ENCODE measurements at regions not wholly inside any gene's neighbourhood (a gene's known extent, or its start where the extent isn't known, plus 50 kb on each side); places are given as distances from the start of the nearest gene placed in this dataset.

GRCh38 chr20:7264137-7264536 is 496.7 kb downstream of the BMP2 start (continued):
- TF ChIP-seq REST (IDR thresholded peaks at IDR 0.05) = no peak
- TF ChIP-seq TAF1 (conservative IDR thresholded peaks at IDR 0.05) = no peak

- no peak for TF ChIP-seq CTCF (IDR thresholded peaks at IDR 0.05; ENCODE audit: low read depth, low read length, missing input control)
- DNase-seq (ENCODE audit: low spot score) = no peak
- H3K36me3 ChIP-seq (ENCODE audit: control insufficient read depth in 4 of 4, insufficient read depth in 3 of 4, low read depth in 1 of 4, low read length in 3 of 4) = no peaks in the 10 kb centered on the region
- WGBS = 76% methylated on average over 4 of the region's 4 CpGs
- no peak overlapping the region for H3K27ac ChIP-seq (ENCODE audit: low read depth in 1 of 2, low read length in 2 of 2)
- H3K4me3 ChIP-seq (ENCODE audit: low read depth in 1 of 3, low read length in 3 of 3) = no peak overlapping the region
- H3K4me1 ChIP-seq (ENCODE audit: control insufficient read depth in 4 of 4, insufficient read depth in 4 of 4, low read length in 3 of 4) = peaks cover 0 to under 1% (median 0%) of the 10 kb centered on the region in 4 donors
- H3K27me3 ChIP-seq (ENCODE audit: control insufficient read depth in 4 of 4, insufficient read depth in 4 of 4, low read length in 3 of 4) = no peaks in the 10 kb centered on the region
- H3K9ac ChIP-seq (ENCODE audit: low read depth in 1 of 2, low read length in 2 of 2) = no peak overlapping the region
- H3K9me3 ChIP-seq (ENCODE audit: control insufficient read depth in 4 of 4, low read length in 3 of 4) = no peaks in the 10 kb centered on the region
Observed at GRCh38 chr20:7269452-7269851, 502.0 kb downstream of the BMP2 start.

- whole genome bisulfite sequencing = 49% methylated on average over 1 of the region's 1 CpG
- Histone ChIP-seq H3K9ac (ENCODE audit: low read depth in 1 of 2, low read length in 2 of 2) (no peak overlapping the region), H3K27me3 (ENCODE audit: control insufficient read depth in 4 of 4, insufficient read depth in 4 of 4, low read length in 3 of 4) (no peaks in the 10 kb centered on the region), H3K27ac (ENCODE audit: low read depth in 1 of 2, low read length in 2 of 2) (no peak overlapping the region), H3K9me3 (ENCODE audit: control insufficient read depth in 4 of 4, low read length in 3 of 4) (no peaks in the 10 kb centered on the region), H3K4me3 (ENCODE audit: low read depth in 1 of 3, low read length in 3 of 3) (no peak overlapping the region), H3K4me1 (ENCODE audit: control insufficient read depth in 4 of 4, insufficient read depth in 4 of 4, low read length in 3 of 4) (no peaks in the 10 kb centered on the region), H3K36me3 (ENCODE audit: control insufficient read depth in 4 of 4, insufficient read depth in 3 of 4, low read depth in 1 of 4, low read length in 3 of 4) (no peaks in the 10 kb centered on the region)
- no peak for DNase-seq (ENCODE audit: low spot score)
- TF ChIP-seq RXRA (IDR thresholded peaks at IDR 0.05) (no peak), HNF4G (IDR thresholded peaks at IDR 0.05) (no peak), EGR1 (IDR thresholded peaks at IDR 0.05; ENCODE audit: low read depth in 2 of 2) (no peak), ATF3 (IDR thresholded peaks at IDR 0.05) (no peak), HNF4A (conservative IDR thresholded peaks at IDR 0.05) (no peak), JUND (IDR thresholded peaks at IDR 0.05) (no peak), CTCF (IDR thresholded peaks at IDR 0.05; ENCODE audit: low read depth, low read length, missing input control) (peak; percentile 51), RAD21 (IDR thresholded peaks at IDR 0.05) (peak; percentile 84 to 85)
Observed at GRCh38 chr20:7272512-7272911, 505.0 kb downstream of the BMP2 start.

Data from liver (tissue), 8 donors.